SJSA1 (cell line): ENCODE measurements at regions not wholly inside any gene's neighbourhood (a gene's known extent, or its start where the extent isn't known, plus 50 kb on each side); places are given as distances from the start of the nearest gene placed in this dataset.
"Not testable (repeated sequence)": the region's sequence is repeated elsewhere in the genome, so short reads cannot be mapped to it uniquely, and the experiment has no call there.

Experiments used
- DNase-seq, 2 experiments: peaks; one replicate each; pipeline ENCODE4 v3.0.0-alpha.2; 2015 to 2020; ENCODE audit warnings: low spot score in 2 of 2, low read depth in 1 of 2
- H3K27ac ChIP-seq: fragments of 250-450 bp; sonication (Bioruptor Pico); 2 replicates; pipeline ENCODE4 v1.5.1; 2020; ENCODE audit warnings: mild to moderate bottlenecking, moderate library complexity
- H3K27me3 ChIP-seq: fragments of 250-450 bp; sonication (Bioruptor Pico); replicated peaks from 2 replicates; pipeline ENCODE4 v1.5.1; 2020; ENCODE audit warnings: mild to moderate bottlenecking, moderate library complexity
- H3K36me3 ChIP-seq: fragments of 250-450 bp; sonication (Bioruptor Pico); 2 replicates; pipeline ENCODE4 v1.5.1; 2020; ENCODE audit warnings: mild to moderate bottlenecking
- H3K4me1 ChIP-seq: fragments of 250-450 bp; sonication (Bioruptor Pico); replicated peaks from 2 replicates; pipeline ENCODE4 v1.6.1; 2021; ENCODE audit warnings: mild to moderate bottlenecking
- H3K4me3 ChIP-seq: fragments of 250-450 bp; sonication (Bioruptor Pico); 2 replicates; pipeline ENCODE4 v1.5.1; 2020; ENCODE audit warnings: mild to moderate bottlenecking
- H3K9me3 ChIP-seq: fragments of 250-450 bp; sonication (Bioruptor Pico); replicated peaks from 2 replicates; pipeline ENCODE4 v1.5.1; 2020; ENCODE audit warnings: mild to moderate bottlenecking

GRCh38 chr11:90286640-90287039 is 63.8 kb upstream of the CHORDC1 start:
- Histone ChIP-seq H3K27ac (no peak overlapping the region), H3K9me3 (no peaks in the 10 kb centered on the region), H3K36me3 (no peaks in the 10 kb centered on the region), H3K27me3 (no peaks in the 10 kb centered on the region), H3K4me1 (no peaks in the 10 kb centered on the region), H3K4me3 (no peak overlapping the region)
- no peak for DNase-seq

- no peaks in the 10 kb centered on the region for H3K9me3 ChIP-seq
- no peaks in the 10 kb centered on the region for H3K4me1 ChIP-seq
- no peak overlapping the region for H3K4me3 ChIP-seq
- H3K36me3 ChIP-seq: no peaks in the 10 kb centered on the region
- no peak overlapping the region for H3K27ac ChIP-seq
- no peak for DNase-seq
- no peaks in the 10 kb centered on the region for H3K27me3 ChIP-seq
These were observed 61.3 kb upstream of the CHORDC1 start for GRCh38 chr11:90284171-90284570.

- H3K36me3 ChIP-seq, H3K4me1 ChIP-seq, H3K27ac ChIP-seq, H3K9me3 ChIP-seq, H3K4me3 ChIP-seq, DNase-seq, H3K27me3 ChIP-seq: not testable (repeated sequence)
These were observed 59.8 kb upstream of the CHORDC1 start for GRCh38 chr11:90282551-90283071.

- no peak overlapping the region for H3K4me3 ChIP-seq
- no peaks in the 10 kb centered on the region for H3K9me3 ChIP-seq
- no peaks in the 10 kb centered on the region for H3K36me3 ChIP-seq
- no peaks in the 10 kb centered on the region for H3K27me3 ChIP-seq
- no peak overlapping the region for H3K27ac ChIP-seq
- no peak for DNase-seq
- no peaks in the 10 kb centered on the region for H3K4me1 ChIP-seq
These were observed 51.5 kb upstream of the CHORDC1 start for GRCh38 chr11:90274362-90274761.
